NCI-H1105 (cell line): ENCODE measurements at regions not wholly inside any gene's neighbourhood (a gene's known extent, or its start where the extent isn't known, plus 50 kb on each side); places are given as distances from the start of the nearest gene placed in this dataset.

ENCODE experiments used
- DNase-seq: peaks from one replicate; lab custom pipeline; 2025; lab: John Stamatoyannopoulos, UW

DNA sequence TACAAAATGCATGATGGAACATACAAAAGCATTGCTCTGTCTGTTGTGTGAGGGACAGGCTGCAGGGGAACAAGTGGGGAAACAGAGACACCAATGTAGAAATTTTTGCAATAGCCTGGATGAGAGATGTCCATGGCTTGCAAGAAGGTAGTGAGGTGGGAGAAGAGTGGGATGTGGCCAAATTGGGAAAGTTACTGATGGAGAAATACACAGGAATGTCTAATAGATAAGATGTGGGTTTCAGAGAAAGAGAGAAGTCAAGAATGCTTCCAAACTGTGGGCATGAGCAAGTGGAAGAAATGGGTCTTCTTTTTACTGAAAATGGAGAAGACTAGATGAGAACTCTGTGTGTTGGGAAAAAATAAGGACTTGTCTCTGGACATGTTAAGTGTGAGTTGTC lies 592.7 kb downstream of the TNS3 start:
- no peak for DNase-seq

DNA sequence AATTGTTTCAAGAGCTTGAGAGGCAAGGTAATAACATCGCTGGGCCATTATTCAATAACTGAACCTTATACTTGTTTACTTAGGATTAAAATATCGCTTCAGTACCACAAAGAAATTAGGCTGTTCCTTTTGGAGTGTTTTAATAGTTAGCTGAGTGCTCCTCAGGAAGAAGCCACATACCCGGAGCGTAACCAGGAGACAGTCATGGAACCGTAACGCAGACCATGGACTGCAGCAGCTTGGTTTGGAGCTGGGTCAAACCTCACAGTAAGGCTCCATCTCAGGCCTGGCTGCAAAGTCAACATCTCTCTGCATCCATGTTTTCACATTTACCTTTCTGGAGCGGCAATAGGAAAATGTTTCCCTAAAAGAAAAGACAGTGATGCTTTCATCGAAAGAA lies 599.0 kb downstream of the TNS3 start:
- DNase-seq, result peak; percentile 23

DNA sequence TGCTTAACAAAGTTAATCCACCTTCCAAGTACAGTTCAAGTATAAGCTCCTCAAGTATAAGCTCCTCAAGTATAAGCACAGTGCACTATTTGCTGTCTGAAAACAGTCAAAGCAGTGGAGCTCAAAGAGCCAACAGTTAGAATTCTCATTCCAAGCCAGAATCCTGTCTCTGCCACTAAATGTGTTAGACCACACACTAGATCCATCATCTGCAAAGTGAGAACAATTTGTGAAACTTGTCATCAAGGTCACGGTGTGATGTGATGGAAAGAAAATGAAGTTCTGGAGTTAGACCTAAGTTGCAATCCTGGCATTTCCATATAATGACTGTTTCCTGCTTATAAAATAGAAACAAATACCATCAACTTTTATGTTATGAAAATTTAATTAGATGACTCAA lies 602.5 kb downstream of the TNS3 start:
- no peak for DNase-seq

DNA sequence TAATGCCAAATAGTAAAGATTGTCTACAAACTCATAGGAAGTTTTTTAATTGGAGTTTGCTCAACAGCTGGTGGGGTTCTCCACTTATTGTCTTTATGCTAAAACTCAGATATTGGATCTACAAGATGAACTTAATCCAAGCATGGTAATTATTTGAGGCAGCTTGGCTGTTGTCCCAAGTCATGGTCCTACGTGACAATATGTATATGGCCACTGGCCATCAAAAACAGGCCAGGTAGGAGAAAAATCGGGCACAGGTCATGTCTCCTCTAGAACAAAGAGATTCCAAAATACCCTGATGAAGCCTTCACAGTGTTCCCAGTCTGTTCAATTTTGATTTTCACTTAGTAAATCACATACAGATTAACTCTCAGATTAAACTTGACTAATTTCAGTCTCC lies 606.4 kb downstream of the TNS3 start:
- DNase-seq, result no peak

DNA sequence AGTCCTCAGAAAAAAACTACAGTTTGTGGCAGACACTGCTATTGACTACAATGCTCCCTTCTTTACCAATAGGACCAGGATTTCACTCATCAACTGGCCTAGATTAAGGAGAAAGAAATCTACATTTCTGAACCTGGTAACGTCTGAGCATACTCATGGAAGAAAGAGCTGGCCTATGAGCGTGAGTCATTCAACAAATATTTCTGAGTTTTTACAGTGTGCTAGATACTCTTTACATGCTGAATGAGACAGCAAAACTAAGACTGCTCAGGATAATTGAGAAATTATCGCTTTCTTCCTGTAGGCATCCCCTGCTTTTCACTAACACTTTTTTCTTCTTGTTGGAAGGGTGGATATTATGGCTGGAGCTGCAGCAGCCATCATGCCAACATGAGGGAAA lies 609.7 kb downstream of the TNS3 start:
- no peak for DNase-seq

DNA sequence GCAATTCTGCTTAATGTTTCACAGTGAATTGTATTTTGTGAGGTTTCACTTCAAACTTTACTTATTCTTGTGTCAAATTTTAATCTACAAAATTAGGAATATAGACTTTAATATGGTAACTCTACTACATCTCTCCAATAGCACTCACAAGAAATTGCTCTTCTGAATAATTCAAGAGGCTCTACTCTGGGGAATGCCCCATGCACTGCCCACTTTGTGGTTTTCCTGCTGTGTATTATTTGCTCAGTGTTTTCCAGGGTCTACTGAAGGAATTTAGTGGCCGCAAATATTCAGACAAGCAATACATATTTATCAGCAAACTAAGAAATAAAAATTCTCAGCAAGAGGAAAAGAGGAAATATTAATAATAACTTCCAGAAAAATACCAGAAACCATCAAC lies 611.4 kb downstream of the TNS3 start:
- DNase-seq, result no peak

DNA sequence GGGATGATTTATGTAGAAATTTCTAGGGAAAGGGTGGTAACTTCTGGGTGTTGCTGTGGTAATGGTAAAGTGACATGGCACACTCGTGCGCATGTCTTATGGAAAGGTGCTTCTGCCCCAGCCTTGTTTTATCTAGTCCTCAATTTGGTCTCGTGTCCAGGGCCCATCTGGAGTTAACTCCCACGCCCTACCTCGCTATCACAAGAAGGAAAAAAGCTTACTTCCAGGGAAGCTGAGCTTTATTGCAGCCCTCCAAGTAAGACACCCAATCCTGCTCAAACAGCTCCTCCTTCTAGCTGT lies 611.8 kb downstream of the TNS3 start:
- no peak for DNase-seq

DNA sequence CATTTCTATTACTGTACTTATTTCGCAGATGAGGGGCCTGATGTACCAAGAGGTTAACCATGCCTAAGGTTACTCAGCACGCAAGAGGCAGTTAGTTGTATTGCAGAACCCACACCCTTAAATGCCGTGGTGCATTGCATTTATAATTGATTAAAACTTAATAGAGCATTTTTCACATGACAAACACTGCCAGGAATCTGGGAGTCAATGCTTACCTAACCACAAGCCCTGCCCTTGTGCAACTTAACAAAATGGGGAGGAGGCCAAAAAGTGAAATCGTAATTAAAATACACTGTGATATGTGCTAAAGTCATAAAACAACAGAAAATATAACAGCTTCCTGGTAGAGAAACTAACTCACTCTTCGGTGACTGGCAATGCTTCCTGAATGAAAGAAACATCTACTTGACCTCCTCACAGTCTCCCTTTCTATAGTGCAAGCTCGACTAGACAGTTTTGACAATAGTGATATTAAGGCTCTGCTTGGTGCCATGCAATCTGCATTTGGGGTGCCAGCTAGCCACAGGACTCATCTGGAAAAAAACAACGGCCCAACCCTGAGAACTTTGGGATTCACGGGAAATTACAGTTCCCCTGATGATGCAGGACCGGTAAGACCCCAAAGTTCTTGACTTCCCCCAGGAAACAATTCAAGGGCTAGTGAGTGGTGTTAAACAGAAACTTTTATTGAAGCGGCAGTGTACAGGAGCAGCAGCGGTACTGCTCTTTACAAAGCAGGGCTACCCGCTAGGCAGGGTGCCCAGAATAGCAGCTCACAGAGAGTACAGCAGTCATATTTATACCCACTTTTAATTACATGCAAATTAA lies 612.4 kb downstream of the TNS3 start:
- no peak for DNase-seq

DNA sequence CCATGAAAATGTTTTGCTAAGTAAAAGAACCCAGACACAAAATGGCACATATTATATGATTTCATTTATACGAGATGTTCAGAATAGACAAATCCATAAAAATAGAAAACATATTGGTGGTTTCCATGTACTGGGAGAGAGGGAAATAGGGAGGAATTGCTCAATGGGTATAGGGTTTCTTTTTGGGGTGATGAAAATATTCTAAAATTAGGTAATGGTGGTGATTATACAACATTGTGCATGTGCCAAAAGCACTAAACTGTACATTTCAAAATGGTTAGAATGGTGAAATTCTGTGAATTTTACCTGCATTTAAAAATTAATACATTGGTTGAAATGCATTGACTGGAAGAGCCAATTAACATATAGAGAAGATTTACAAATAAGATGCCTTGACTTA lies 613.9 kb downstream of the TNS3 start:
- DNase-seq, result no peak

DNA sequence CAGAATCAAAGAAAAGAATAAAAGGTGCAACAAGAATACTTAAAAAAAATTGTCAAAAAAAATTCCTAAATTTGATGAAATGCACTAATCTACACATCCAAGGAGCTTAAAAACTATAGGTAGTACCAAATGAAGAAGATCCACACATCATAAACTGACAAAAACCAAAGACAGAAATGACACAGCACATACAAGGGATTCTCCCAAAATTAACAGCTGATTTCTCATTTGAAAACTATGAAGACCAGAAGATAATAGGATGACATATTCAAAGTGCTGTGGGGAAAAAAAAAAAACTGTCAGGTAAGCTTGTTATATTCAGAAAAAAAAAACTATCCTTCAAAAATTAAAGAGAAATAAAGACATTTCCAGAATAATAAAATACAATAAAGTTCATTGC lies 618.2 kb downstream of the TNS3 start:
- no peak for DNase-seq

DNA sequence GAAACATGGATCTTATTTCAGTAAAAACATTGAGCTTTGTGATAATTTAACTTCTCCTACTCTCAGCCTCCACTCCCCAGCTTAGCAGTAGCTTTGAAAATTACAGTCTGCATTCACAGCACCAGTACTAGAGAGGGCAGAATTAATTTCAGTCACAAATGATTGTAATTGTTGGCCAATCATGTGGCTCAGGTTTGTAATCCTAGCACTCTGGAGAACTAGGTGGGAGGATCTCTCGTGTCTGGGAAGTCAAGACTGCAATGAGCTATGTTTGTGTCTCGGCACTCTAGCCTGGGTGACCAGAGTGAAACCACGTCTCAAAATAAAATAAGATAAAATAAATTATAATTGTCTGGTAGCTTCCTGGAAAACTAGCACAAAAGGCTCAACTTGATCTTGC lies 620.9 kb downstream of the TNS3 start:
- no peak for DNase-seq

DNA sequence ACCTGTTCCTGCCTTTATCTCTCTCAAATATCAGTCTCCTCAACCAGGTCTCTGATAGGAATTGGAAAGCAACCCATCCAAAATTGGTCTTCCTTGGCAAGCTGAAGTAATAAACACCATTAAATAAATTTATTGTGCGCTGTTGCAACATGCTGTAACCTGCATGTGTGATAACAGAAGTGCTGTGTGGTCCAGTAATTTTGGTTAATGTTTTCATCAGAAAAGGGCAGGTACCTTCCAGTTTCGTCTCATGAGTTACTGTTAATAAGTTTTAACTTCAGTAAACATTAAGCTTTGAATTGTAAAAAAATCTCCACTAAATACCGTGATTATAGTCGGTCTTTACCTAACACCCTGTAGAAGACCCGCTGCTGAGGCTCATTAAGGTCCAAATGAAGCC lies 624.7 kb downstream of the TNS3 start:
- no peak for DNase-seq

DNA sequence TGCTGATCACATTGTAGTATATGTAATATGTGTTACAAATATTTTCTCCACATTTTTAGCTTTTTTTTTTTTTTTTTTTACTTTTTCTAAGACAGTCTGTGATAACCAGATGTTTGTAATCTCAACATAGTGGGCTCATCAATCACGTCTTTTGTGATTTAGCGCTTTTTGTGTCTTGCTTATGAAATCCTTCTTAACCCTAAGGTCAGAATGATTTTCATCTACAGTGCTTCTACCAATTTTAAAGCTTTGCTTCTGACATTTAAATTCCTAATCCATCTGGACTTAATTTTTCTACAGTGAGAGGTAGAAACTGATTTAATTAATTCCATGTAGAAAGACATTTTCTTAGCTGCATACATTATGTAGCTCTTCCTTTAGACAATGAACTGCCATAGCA lies 626.4 kb downstream of the TNS3 start:
- no peak for DNase-seq

DNA sequence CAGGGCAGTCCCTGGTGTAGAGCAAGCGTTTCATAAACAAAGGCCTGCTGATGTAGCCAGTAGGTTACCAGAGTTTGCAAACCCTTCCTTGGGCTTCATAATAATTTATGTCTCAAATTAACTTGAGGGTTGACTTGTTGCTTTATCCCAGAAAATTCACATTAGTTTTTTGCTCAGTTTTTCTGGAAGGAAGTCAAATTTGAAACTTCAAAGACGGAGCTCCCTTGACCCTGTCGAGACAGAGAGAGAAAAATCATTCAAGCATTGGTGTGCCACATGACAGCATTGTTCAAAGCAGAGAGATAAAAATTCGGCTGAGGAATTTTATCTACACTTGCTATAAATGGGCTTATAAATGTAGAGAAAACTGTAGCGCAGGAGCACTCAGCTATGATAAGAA lies 627.7 kb downstream of the TNS3 start:
- no peak for DNase-seq

DNA sequence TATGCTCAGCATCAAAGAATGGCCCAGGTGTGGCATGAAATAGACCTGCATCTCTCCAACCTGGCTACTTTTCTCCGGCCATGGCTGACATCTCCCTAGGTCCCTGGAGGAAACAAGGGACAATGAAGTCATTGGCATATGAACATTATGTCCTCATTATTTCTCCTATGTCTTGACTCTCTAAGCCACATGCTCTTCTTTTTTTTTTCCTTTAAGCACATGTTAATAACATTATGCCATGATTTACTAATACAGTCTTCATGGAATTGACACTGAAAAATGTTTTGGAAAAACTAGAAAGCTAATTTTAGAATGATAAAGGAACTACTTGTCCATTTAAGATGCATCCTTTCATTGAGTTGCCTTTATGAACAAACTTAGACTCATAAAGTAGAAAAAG lies 628.9 kb downstream of the TNS3 start:
- no peak for DNase-seq

DNA sequence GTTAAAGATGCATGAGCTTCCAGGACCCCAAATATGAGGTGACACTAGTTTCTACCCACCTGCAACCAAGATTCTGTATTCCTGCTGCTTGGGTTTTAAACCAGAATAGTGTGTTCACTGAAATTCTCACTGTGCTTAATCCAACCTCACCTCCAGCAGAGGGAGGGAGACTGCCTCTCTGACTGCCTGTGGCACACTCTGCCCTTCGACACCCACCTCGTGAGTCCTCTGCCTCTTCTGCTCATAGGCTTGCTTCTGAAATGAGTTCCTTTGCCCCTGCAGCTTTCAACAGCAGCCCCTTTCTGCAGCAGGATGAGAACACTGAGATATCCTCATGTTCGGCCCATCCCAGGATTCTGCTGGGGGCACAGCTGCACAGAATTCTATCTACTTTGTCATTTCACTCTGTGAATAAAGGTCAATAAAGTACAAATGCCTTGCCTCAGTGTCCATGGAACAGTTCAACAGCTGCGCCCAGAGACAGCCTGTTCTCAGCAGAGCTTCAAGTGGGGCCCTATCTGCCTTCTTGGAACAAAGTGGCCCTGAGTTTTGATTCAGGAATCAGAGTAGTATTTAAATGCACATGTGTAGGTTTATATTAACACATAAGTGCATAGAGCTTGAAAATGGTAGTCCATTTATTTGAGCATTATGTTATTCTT lies 632.5 kb downstream of the TNS3 start:
- DNase-seq, result no peak

DNA sequence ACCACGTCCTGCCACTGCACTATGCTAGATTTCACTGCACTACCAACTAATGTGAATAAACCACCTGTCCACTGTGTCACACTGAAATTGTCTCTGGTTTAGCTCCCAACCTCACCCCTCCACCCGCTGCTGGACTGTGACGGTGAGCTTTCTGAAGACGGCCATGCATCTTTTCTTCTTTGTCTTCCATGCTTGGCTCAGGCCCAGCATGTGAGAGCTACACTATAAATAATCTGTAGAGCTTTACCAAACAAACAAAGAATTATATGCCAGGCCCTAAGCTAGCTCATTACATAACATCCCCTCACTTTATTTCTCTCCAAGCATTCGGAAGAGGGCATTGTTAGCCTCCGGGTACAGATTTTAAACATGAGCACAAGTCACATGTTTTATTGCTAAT lies 633.2 kb downstream of the TNS3 start:
- DNase-seq, result no peak

DNA sequence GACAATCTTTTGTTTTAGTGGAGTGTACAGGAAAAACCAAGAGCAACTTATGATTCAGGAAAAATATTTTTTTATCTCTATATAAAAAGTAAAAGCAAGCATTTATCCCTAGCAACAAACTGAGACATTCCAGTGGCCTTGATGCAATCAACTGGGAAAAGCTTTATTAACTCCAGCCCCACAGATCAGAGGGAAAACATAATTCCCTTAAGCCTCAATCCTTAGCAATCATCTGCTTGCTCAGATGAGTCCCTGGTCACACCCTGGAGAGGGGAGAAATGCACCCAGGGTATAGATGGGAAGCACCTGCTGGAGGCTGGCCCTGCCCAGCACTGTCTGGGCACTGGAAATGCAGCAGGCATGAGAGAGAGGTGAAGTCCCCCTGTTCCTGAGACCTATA lies 636.6 kb downstream of the TNS3 start:
- no peak for DNase-seq

DNA sequence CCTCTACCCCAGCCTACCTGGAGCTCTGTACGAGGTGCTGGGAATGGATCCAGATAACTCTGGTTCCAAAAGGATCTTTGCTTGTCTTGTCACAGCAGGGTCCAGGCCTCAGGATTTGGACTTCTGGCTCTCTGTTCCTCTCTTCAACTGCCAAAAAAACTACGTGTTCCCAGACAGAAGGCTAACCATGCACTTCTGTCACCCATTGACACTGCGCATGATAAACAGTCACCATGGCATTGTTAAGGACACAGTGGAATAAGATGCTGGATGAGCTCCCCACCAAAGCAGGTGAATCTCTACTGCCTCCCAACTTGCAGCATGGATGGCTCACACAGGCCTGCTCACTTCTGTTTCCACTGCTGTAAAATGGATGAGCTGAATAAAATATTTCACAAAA lies 637.9 kb downstream of the TNS3 start:
- DNase-seq, result no peak

DNA sequence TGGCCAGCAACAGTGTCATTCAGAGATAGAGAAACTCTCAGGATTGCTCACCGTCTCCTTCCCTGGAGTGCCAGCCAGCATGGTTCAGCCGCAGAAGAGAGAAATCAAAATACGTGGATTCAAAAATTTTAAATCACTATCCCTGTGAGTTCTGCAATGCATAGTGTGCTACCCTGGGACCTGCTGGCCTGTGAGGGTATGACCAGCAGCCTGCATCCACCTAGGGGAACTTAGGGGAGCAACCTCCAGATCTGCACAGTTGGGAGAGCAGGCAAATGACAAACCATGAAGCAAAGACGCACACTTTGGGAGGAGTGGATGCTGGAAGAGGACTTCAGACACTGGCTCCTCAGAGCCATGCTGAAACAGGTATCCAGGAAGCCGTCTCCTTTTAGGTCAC lies 639.3 kb downstream of the TNS3 start:
- DNase-seq, result no peak

DNA sequence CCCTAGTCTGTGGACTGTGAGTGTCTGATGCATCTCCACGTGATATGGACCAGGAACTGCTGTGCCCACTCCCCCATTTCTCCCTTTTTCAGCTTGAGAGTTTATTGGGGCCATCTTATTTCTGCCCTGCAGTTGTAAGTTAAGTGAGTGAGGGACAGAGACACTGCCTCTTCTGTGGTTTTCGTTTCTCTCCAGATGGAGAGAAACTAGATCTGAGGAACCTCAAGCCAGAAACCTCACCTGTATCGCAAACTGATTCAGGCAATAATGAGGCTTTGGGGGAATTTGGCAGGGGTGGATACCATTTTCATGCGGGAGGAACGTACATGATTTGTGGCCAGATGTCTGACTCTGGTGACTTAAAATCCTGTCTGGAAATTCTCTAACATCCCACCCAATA lies 641.7 kb downstream of the TNS3 start:
- DNase-seq, result no peak

DNA sequence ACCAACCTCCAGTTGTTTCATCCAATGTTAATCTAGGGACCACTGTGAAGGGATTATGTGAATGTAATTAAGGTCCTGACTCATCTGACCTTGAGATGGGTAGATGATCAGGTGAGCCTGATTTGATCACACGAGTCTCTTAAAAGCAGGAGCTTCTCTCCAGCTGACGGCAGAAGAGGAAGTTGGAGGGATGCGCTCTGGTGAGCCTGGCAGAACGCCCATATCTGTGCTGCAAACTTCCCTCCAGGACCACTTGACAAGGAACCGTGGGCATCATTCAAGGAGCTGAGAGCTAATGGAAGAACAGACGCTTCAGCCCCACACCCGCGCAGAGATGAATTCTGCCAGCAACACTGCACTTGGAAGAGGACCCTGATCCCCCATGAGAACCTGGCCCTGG lies 642.4 kb downstream of the TNS3 start:
- DNase-seq, result no peak

DNA sequence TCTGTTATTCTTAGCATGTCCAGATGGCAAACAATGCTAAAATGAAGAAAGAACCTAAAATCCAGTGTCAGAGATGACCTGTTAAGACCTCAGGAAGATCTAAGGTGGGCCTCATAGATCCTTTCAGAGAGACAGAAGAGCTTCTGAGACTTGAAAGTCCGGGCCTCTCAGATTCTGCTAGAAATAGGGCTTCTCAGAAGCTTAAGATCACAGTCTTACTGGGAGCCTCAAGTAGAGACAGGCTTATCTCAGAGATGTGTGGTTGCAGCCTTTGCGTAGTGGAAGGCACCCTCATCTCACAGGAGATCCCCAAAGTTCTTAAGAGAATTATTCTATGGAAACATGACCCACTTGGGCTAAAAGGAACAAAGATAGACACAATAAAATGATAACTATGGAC lies 642.8 kb downstream of the TNS3 start:
- no peak for DNase-seq

DNA sequence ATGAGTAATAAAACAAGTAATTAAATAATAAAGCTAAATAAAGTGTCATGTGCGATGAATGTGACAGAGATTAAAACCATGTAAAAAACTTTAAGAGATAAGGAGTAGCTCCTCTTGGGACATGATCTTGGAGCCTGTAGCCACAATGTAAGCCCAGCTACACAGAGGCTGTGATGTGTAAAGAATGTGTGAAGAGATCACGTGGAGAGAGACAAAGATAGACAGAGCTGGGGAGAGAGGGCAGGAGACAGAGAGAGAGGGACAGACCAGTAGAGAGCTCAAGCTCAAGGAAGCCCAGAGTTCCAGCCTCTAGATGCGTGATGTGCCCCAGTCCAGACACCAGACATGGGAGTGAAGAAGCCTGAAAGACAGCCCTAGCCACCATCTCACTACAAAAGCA lies 644.1 kb downstream of the TNS3 start:
- DNase-seq, result no peak
